ENCODE measurements at regions not wholly inside any gene's neighbourhood (a gene's known extent, or its start where the extent isn't known, plus 50 kb on each side); places are given as distances from the start of the nearest gene placed in this dataset.

DNA sequence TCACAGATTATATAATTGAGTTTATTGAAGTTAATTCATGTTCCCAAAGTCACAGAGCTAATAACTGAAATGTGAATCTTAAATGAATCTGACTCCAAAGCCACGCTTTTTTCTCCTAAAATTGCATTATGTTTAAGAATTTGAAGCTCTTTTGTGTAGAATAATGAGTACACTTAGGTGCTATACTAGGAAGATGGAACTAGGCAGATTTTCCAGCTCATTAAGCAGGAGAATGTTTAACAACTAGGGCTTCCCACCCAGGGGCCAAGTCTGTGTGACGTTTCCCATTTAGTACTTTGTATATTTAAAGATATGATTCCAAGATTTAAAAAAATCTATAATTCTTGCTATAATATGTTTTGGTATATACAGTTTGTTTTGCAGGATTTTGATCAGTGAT lies 169.5 kb downstream of the KIF20B start:
- no peak for TF ChIP-seq POLR2A (IDR thresholded peaks at IDR 0.05)
- TF ChIP-seq, protein P1, sequence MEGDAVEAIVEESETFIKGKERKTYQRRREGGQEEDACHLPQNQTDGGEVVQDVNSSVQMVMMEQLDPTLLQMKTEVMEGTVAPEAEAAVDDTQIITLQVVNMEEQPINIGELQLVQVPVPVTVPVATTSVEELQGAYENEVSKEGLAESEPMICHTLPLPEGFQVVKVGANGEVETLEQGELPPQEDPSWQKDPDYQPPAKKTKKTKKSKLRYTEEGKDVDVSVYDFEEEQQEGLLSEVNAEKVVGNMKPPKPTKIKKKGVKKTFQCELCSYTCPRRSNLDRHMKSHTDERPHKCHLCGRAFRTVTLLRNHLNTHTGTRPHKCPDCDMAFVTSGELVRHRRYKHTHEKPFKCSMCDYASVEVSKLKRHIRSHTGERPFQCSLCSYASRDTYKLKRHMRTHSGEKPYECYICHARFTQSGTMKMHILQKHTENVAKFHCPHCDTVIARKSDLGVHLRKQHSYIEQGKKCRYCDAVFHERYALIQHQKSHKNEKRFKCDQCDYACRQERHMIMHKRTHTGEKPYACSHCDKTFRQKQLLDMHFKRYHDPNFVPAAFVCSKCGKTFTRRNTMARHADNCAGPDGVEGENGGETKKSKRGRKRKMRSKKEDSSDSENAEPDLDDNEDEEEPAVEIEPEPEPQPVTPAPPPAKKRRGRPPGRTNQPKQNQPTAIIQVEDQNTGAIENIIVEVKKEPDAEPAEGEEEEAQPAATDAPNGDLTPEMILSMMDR (IDR thresholded peaks at IDR 0.05) = no peak

All from heart left ventricle (tissue), 13 donors.